GM12865 (cell line): ENCODE measurements at regions not wholly inside any gene's neighbourhood (a gene's known extent, or its start where the extent isn't known, plus 50 kb on each side); places are given as distances from the start of the nearest gene placed in this dataset.

Source experiments
- DNase-seq: peaks from one replicate; pipeline ENCODE4 v3.0.0; 2010; ENCODE audit warnings: low read depth
- H3K4me3 ChIP-seq: 2 replicates; pipeline ENCODE4 v1.5.1; 2011; ENCODE audit warnings: mild to moderate bottlenecking, low read depth, low read length, control low read depth
- CTCF ChIP-seq: IDR thresholded peaks from 2 replicates; pipeline ENCODE4 v1.5.1; 2011; ENCODE audit warnings: low read length, control low read depth, low read depth, inconsistent platforms; ENCODE audit not compliant: insufficient read depth; ENCODE audit errors: missing control alignments

GRCh38 chr3:159548675-159549335, 439.8 kb upstream of the IL12A start:
- DNase-seq = no peak
- no peak for TF ChIP-seq CTCF
- no peak overlapping the region for H3K4me3 ChIP-seq

- H3K4me3 ChIP-seq = no peak overlapping the region
- TF ChIP-seq CTCF = no peak
- no peak for DNase-seq
These were observed 433.4 kb upstream of the IL12A start for GRCh38 chr3:159555205-159555604.

GRCh38 chr3:159559771-159560170, 428.9 kb upstream of the IL12A start:
- TF ChIP-seq CTCF = no peak
- no peak for DNase-seq
- H3K4me3 ChIP-seq = no peak overlapping the region

- H3K4me3 ChIP-seq = no peak overlapping the region
- no peak for TF ChIP-seq CTCF
- DNase-seq = no peak
These were observed 428.2 kb upstream of the IL12A start for GRCh38 chr3:159560214-159560979.

- H3K4me3 ChIP-seq = no peak overlapping the region
- TF ChIP-seq CTCF = no peak
- no peak for DNase-seq
These were observed 423.3 kb upstream of the IL12A start for GRCh38 chr3:159565313-159565712.

- DNase-seq = no peak
- no peak for TF ChIP-seq CTCF
- no peak overlapping the region for H3K4me3 ChIP-seq
These were observed 405.0 kb upstream of the IL12A start for GRCh38 chr3:159583662-159584061.

- TF ChIP-seq CTCF = no peak
- no peak for DNase-seq
- no peak overlapping the region for H3K4me3 ChIP-seq
These were observed 404.2 kb upstream of the IL12A start for GRCh38 chr3:159584421-159584820.
